RWPE1 (cell line): ENCODE measurements at regions not wholly inside any gene's neighbourhood (a gene's known extent, or its start where the extent isn't known, plus 50 kb on each side); places are given as distances from the start of the nearest gene placed in this dataset.

Experiments
- CTCF ChIA-PET: fragments of 350-600 bp; sonication (Branson Sonifier 250); formaldehyde crosslinking; extraction: SDS; loops from one replicate; lab custom pipeline; 2021; lab: Yijun Ruan, JAX
- POLR2A ChIA-PET: fragments of 400-600 bp; formaldehyde crosslinking; extraction: SDS; loops from one replicate; lab custom pipeline; 2020; ENCODE audit warnings: antibody characterized with exemption; ENCODE audit not compliant: low non-redundant PET; lab: Yijun Ruan, JAX
- DNase-seq: peaks from one replicate; pipeline ENCODE4 v3.0.0; 2012; ENCODE audit warnings: low spot score
- H3K27ac ChIP-seq: fragments of 450-650 bp; 2 replicates; pipeline ENCODE4 v1.5.1; 2017
- CTCF ChIP-seq: fragments of 450-650 bp; conservative IDR thresholded peaks from 2 replicates; pipeline ENCODE4 v1.5.1; 2017; ENCODE audit warnings: low read depth, mild to moderate bottlenecking

DNA sequence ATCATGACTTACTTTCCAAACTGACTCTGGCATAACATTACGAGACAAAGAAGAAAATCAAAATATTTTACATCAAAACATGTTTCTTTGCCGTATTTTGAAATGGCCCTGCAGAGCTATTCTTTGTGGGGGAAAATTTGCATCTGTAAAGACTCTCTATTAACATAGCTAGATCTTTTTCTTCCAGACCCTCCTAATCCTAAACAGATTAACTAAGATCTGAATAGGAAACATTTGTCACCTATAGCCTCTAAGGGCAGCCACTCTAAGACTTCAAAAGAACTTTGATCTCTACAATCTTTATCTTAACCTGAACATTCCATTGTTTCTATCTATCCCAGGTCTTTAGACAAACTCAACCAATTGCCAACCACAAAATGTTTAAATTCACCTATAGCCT is 176.6 kb upstream of the CENPE start:
- CTCF ChIA-PET, result no interaction called here
- POLR2A ChIA-PET, result no interaction called here
- no peak overlapping the region for H3K27ac ChIP-seq
- no peak for DNase-seq
- TF ChIP-seq CTCF, result no peak

DNA sequence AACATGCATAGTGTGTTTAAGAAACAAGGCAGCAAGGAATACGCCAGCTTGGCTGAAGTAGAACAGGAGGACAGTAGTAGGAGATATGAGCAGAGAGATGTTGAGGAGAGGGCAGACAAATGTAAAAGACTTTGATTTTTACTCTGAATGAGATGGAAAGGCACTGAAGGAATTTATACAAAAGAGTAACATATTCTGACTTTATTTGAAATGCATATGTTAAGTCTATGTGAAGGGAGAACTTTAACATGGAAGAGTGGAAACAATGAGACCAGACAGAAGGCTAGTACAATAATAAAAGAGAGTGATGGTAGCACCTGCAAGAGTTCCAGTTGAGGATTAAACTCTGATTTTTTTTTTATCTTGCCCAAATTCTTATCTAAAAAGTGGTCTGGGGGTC is 176.2 kb upstream of the CENPE start:
- H3K27ac ChIP-seq, result no peak overlapping the region
- ChIA-PET CTCF (no interaction called here), POLR2A (no interaction called here)
- no peak for TF ChIP-seq CTCF
- DNase-seq, result no peak

GRCh38 chr4:103372002-103372558 is 173.9 kb upstream of the CENPE start:
- H3K27ac ChIP-seq, result no peak overlapping the region
- no peak for TF ChIP-seq CTCF
- ChIA-PET POLR2A (no interaction called here), CTCF (no interaction called here)
- no peak for DNase-seq

- DNase-seq, result no peak
- POLR2A ChIA-PET, result no interaction called here
- CTCF ChIA-PET, result no interaction called here
- no peak for TF ChIP-seq CTCF
- H3K27ac ChIP-seq, result no peak overlapping the region
These were observed 172.2 kb upstream of the CENPE start for GRCh38 chr4:103370336-103370735.

DNA sequence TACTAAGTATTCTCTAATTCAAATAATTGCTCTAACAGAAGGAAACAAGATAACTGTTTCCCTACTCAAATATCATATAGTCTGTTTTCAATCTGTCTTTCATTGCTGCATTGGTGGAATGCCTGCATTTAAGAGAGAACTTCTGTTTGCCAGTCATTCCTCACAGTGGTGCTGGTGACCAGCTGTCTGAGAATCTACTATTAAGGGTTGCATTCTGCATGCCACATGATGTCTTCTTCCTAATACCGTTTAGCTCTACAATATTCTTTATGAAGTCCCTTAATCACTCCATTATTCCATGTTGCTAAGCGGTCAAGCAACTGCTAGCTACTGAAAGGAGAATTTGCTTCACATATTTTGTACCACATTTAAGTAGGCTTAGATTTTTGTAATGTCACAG is 167.1 kb upstream of the CENPE start:
- no peak for TF ChIP-seq CTCF
- H3K27ac ChIP-seq, result no peak overlapping the region
- CTCF ChIA-PET, result interaction anchor here (0.7 kb wide), 1 partner anchor 10 kb away, joined by 3 read pairs; no protein-coding TSS in a partner anchor
- no peak for DNase-seq
- POLR2A ChIA-PET, result no interaction called here

- ChIA-PET POLR2A (no interaction called here), CTCF (no interaction called here)
- DNase-seq, result no peak
- no peak for TF ChIP-seq CTCF
- H3K27ac ChIP-seq, result no peak overlapping the region
These were observed 165.9 kb upstream of the CENPE start for GRCh38 chr4:103364083-103364482.
